T1000 (cell line): ENCODE measurements at regions not wholly inside any gene's neighbourhood (a gene's known extent, or its start where the extent isn't known, plus 50 kb on each side); places are given as distances from the start of the nearest gene placed in this dataset.

Source experiments
- DNase-seq: peaks from one replicate; lab custom pipeline; 2025; ENCODE audit warnings: mixed read lengths; lab: John Stamatoyannopoulos, UW

GRCh38 chr6:144578385-144579350, 293.5 kb downstream of the UTRN start:
- DNase-seq = no peak

GRCh38 chr6:144580039-144580438, 294.9 kb downstream of the UTRN start:
- DNase-seq = no peak

- no peak for DNase-seq
Measured at GRCh38 chr6:144580771-144581170, 295.6 kb downstream of the UTRN start.

GRCh38 chr6:144581812-144582537, 296.8 kb downstream of the UTRN start:
- no peak for DNase-seq

GRCh38 chr6:144582939-144583613, 297.9 kb downstream of the UTRN start:
- DNase-seq = no peak

GRCh38 chr6:144583614-144583954, 298.4 kb downstream of the UTRN start:
- DNase-seq = no peak

- no peak for DNase-seq
Measured at GRCh38 chr6:144585217-144585814, 300.2 kb downstream of the UTRN start.

- no peak for DNase-seq
Measured at GRCh38 chr6:144586986-144587385, 301.9 kb downstream of the UTRN start.

- no peak for DNase-seq
Measured at GRCh38 chr6:144588697-144589325, 303.7 kb downstream of the UTRN start.

- DNase-seq = no peak
Measured at GRCh38 chr6:144590532-144590931, 305.4 kb downstream of the UTRN start.

GRCh38 chr6:144593392-144593791, 308.3 kb downstream of the UTRN start:
- DNase-seq = no peak

GRCh38 chr6:144594585-144594984, 309.4 kb downstream of the UTRN start:
- no peak for DNase-seq

- DNase-seq = no peak
Measured at GRCh38 chr6:144595266-144595665, 310.1 kb downstream of the UTRN start.

GRCh38 chr6:144597511-144597910, 312.4 kb downstream of the UTRN start:
- DNase-seq = no peak

- DNase-seq = no peak
Measured at GRCh38 chr6:144599615-144600014, 314.5 kb downstream of the UTRN start.

- DNase-seq = no peak
Measured at GRCh38 chr6:144601221-144601620, 316.1 kb downstream of the UTRN start.

GRCh38 chr6:144602523-144603180, 317.5 kb downstream of the UTRN start:
- DNase-seq = no peak

- DNase-seq = no peak
Measured at GRCh38 chr6:144606083-144606482, 320.9 kb downstream of the UTRN start.

GRCh38 chr6:144607998-144608735, 323.0 kb downstream of the UTRN start:
- no peak for DNase-seq

- DNase-seq = no peak
Measured at GRCh38 chr6:144612811-144613210, 327.7 kb downstream of the UTRN start.
